ENCODE measurements at regions not wholly inside any gene's neighbourhood (a gene's known extent, or its start where the extent isn't known, plus 50 kb on each side); places are given as distances from the start of the nearest gene placed in this dataset.

- Histone ChIP-seq H3K9me2 (ENCODE audit: insufficient read depth) (no peaks in the 10 kb centered on the region), H3K4me2 (ENCODE audit: unreplicated experiment) (no peak overlapping the region), H3F3A (ENCODE audit: insufficient read depth) (peaks cover 2% of the 10 kb centered on the region; the same call in 1 of the 2 replicates), H2AFZ (no peak overlapping the region), H3K9ac (no peak overlapping the region), H4K20me1 (ENCODE audit: insufficient read depth) (no peaks in the 10 kb centered on the region), H3K27ac (no peak overlapping the region), H3K79me2 (ENCODE audit: insufficient read depth) (no peaks in the 10 kb centered on the region), H3K4me1 (ENCODE audit: insufficient read depth) (peaks cover under 1% of the 10 kb centered on the region), H3K9me3 (ENCODE audit: low read depth) (no peaks in the 10 kb centered on the region), H3K36me3 (ENCODE audit: low read depth) (no peaks in the 10 kb centered on the region), H3K27me3 (replicated peaks; ENCODE audit: insufficient read depth) (no peaks in the 10 kb centered on the region), H3K4me3 (no peak overlapping the region)
- no peak for DNase-seq
- in situ Hi-C loops (cut with MboI) = no loop called here
- TF ChIP-seq EZH2 (IDR thresholded peaks at IDR 0.05; ENCODE audit: insufficient read depth, poor library complexity, severe bottlenecking) = no peak
- TF ChIP-seq EZH2phosphoT487 (IDR thresholded peaks at IDR 0.05; ENCODE audit: insufficient read depth, low read depth) = no peak
- WGBS, 2 experiments (ENCODE audit: low coverage in 1 of 2, low lambda C conversion rate in 2 of 2, missing lambda C conversion rate in 2 of 2) = 63 to 69% methylated on average over 6 of the region's 6 CpGs
Observed at GRCh38 chr2:150162241-150162942, 325.1 kb downstream of the RND3 start.

GRCh38 chr2:150160058-150160457 is 327.4 kb downstream of the RND3 start:
- no peak overlapping the region for H3K4me2 ChIP-seq (ENCODE audit: unreplicated experiment)
- H3K4me1 ChIP-seq (ENCODE audit: insufficient read depth) = no peaks in the 10 kb centered on the region
- no peaks in the 10 kb centered on the region for H3K9me3 ChIP-seq (ENCODE audit: low read depth)
- no peak overlapping the region for H3K9ac ChIP-seq
- no peaks in the 10 kb centered on the region for H3K79me2 ChIP-seq (ENCODE audit: insufficient read depth)
- H3K27ac ChIP-seq = no peak overlapping the region
- 32 to 33% methylated on average over 6 of the region's 6 CpGs for WGBS, 2 experiments (ENCODE audit: low coverage in 1 of 2, low lambda C conversion rate in 2 of 2, missing lambda C conversion rate in 2 of 2)
- in situ Hi-C loops (cut with MboI) = no loop called here
- H3K36me3 ChIP-seq (ENCODE audit: low read depth) = no peaks in the 10 kb centered on the region
- TF ChIP-seq EZH2 (IDR thresholded peaks at IDR 0.05; ENCODE audit: insufficient read depth, poor library complexity, severe bottlenecking) = no peak
- no peak for TF ChIP-seq EZH2phosphoT487 (IDR thresholded peaks at IDR 0.05; ENCODE audit: insufficient read depth, low read depth)
- H4K20me1 ChIP-seq (ENCODE audit: insufficient read depth) = no peaks in the 10 kb centered on the region
- no peaks in the 10 kb centered on the region for H3F3A ChIP-seq (ENCODE audit: insufficient read depth)
- H3K27me3 ChIP-seq (replicated peaks; ENCODE audit: insufficient read depth) = no peaks in the 10 kb centered on the region
- H2AFZ ChIP-seq = no peak overlapping the region
- DNase-seq = no peak
- H3K9me2 ChIP-seq (ENCODE audit: insufficient read depth) = no peaks in the 10 kb centered on the region
- H3K4me3 ChIP-seq = no peak overlapping the region

- no peak overlapping the region for H3K27ac ChIP-seq
- no peaks in the 10 kb centered on the region for H3F3A ChIP-seq (ENCODE audit: insufficient read depth)
- no peak for TF ChIP-seq EZH2phosphoT487 (IDR thresholded peaks at IDR 0.05; ENCODE audit: insufficient read depth, low read depth)
- TF ChIP-seq EZH2 (IDR thresholded peaks at IDR 0.05; ENCODE audit: insufficient read depth, poor library complexity, severe bottlenecking) = no peak
- no peaks in the 10 kb centered on the region for H4K20me1 ChIP-seq (ENCODE audit: insufficient read depth)
- H3K4me2 ChIP-seq (ENCODE audit: unreplicated experiment) = no peak overlapping the region
- no peak overlapping the region for H3K9ac ChIP-seq
- in situ Hi-C loops (cut with MboI) = no loop called here
- H3K4me3 ChIP-seq = no peak overlapping the region
- no peak for DNase-seq
- no peaks in the 10 kb centered on the region for H3K36me3 ChIP-seq (ENCODE audit: low read depth)
- H3K79me2 ChIP-seq (ENCODE audit: insufficient read depth) = no peaks in the 10 kb centered on the region
- H2AFZ ChIP-seq = no peak overlapping the region
- no peaks in the 10 kb centered on the region for H3K27me3 ChIP-seq (replicated peaks; ENCODE audit: insufficient read depth)
- H3K4me1 ChIP-seq (ENCODE audit: insufficient read depth) = no peaks in the 10 kb centered on the region
- 86 to 89% methylated on average over 4 of the region's 4 CpGs for WGBS, 2 experiments (ENCODE audit: low coverage in 1 of 2, low lambda C conversion rate in 2 of 2, missing lambda C conversion rate in 2 of 2)
- H3K9me2 ChIP-seq (ENCODE audit: insufficient read depth) = no peaks in the 10 kb centered on the region
- H3K9me3 ChIP-seq (ENCODE audit: low read depth) = no peaks in the 10 kb centered on the region
Observed at GRCh38 chr2:150159300-150159699, 328.2 kb downstream of the RND3 start.

GRCh38 chr2:150156876-150157275 is 330.6 kb downstream of the RND3 start:
- no peak overlapping the region for H3K9ac ChIP-seq
- H2AFZ ChIP-seq = no peak overlapping the region
- no peaks in the 10 kb centered on the region for H3K9me3 ChIP-seq (ENCODE audit: low read depth)
- 74 to 79% methylated on average over 2 of the region's 2 CpGs for WGBS, 2 experiments (ENCODE audit: low coverage in 1 of 2, low lambda C conversion rate in 2 of 2, missing lambda C conversion rate in 2 of 2)
- no peaks in the 10 kb centered on the region for H3K79me2 ChIP-seq (ENCODE audit: insufficient read depth)
- no peaks in the 10 kb centered on the region for H3K9me2 ChIP-seq (ENCODE audit: insufficient read depth)
- TF ChIP-seq EZH2phosphoT487 (IDR thresholded peaks at IDR 0.05; ENCODE audit: insufficient read depth, low read depth) (no peak), EZH2 (IDR thresholded peaks at IDR 0.05; ENCODE audit: insufficient read depth, poor library complexity, severe bottlenecking) (no peak)
- no peaks in the 10 kb centered on the region for H4K20me1 ChIP-seq (ENCODE audit: insufficient read depth)
- H3K36me3 ChIP-seq (ENCODE audit: low read depth) = no peaks in the 10 kb centered on the region
- H3K4me1 ChIP-seq (ENCODE audit: insufficient read depth) = no peaks in the 10 kb centered on the region
- H3K4me2 ChIP-seq (ENCODE audit: unreplicated experiment) = no peak overlapping the region
- in situ Hi-C loops (cut with MboI) = no loop called here
- no peak overlapping the region for H3K27ac ChIP-seq
- H3K4me3 ChIP-seq = no peak overlapping the region
- H3F3A ChIP-seq (ENCODE audit: insufficient read depth) = no peaks in the 10 kb centered on the region
- no peaks in the 10 kb centered on the region for H3K27me3 ChIP-seq (replicated peaks; ENCODE audit: insufficient read depth)
- DNase-seq = no peak
